Inflammatory macrophage treated with lipopolysaccharide for 1 hour (primary cell): ENCODE measurements at regions not wholly inside any gene's neighbourhood (a gene's known extent, or its start where the extent isn't known, plus 50 kb on each side); places are given as distances from the start of the nearest gene placed in this dataset.
"Not testable (repeated sequence)": the region's sequence is repeated elsewhere in the genome, so short reads cannot be mapped to it uniquely, and the experiment has no call there.

ENCODE experiments used
- DNase-seq, 2 donors: peaks; one replicate each; pipeline ENCODE4 v3.0.0-alpha.2; 2020 to 2022

DNA sequence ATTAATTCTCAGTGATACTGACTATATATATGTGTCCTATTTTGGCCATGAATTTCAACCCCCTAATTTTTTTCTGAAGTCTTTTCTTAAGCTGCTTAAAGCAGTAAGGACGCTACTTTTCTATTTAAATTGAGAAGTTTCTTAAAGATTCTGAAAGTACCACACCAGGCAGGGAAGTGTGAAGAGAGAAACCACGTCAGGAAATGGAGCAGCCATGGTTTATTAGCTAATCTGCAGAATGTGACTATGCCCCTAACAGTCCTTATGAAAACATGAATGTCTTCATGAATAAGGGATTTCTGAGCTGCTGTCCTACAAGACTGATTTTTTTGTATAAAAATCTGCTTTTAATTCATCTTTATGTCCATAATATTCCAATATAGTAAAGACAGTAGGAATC is 1724.3 kb upstream of the C9orf72 start:
- DNase-seq = no peak

DNA sequence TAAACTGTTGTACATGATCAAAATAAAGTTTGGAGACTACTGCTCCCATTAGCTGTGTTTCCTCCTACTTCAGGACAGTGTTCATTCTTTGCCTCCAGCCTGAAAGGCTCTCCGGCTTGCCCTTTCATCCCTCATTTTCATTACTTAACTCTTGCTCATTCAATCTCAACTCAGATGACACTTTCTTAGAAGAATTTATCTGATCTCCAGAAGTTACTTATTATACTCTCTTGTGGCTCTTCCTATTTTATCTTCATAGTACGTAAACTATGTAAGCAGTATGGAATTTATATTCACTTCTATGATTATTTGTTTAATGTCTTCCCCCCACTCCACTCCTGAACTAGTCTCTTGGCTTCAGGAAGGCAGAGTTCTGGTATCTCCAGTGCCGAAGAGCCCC is 1737.9 kb upstream of the C9orf72 start:
- DNase-seq = no peak

DNA sequence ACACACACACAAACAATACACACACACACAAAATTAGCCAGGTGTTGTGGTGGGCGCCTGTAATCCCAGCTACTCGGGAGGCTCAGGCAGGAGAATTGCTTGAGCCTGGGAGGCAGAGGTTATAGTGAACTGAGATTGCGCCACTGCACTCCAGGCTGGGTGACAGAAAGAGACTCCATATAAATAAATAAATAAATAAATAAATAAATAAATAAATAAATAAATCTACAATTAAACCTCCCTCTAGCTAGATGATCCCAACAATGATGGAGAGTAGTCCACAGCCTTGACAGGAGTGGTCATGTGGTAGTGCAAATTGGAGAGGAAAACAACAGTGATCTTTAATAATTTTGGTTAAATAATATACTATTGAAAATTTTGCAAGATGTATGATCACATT is 1739.0 kb upstream of the C9orf72 start:
- DNase-seq = no peak

DNA sequence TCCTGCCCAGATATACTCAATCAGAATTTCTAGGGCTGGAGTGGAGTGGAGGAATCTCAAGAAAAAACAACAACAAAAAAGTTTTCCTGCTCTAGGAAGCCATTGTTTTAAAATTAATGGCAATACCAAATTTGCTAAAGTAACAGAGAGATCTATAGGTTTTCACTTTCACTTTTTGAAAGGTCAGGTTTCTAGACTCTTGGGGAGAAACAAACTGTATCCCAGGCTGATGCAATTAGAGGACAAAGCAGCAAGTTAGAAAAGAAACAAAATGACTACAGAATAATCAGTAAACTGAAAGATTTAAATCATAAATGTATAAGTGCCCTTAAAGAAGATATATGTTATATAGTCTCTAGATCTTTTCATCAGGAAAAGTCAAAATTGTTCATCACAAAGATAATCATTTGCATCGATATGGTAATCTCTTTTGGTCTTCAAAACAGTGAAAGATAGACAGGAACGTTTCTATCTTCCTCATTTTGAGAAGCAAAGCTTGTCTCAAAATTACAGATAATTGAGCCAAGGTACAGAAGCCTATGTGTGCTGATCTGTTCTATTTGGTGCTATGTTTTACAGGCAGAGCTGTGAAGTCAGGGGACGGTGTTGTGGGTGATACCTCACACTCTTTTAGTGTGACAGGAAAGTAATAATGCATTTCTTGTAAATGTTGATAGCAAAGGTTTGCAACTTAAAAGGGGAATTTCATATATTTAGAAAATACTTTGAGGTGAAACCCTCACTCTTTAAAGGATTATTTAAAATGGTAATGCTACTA is 1746.6 kb upstream of the C9orf72 start:
- no peak for DNase-seq

DNA sequence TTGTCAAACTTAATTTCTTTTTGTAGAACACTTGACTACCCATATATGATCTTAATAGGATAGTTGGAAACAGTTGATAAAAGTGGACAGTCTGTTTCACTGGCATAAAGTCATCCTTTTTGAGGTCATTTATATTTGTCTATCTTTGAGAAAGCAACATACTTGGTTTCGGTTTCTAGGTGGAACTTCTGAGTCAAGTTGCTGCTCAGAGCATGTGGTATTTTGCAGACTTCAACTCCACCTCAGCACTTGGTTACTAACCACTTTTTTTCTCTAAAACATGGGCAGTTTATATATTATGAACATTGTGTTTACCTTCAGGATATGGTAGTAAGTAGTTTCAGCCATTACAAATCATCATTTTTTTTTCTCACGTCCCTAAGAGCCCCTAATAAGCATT is 1749.0 kb upstream of the C9orf72 start:
- DNase-seq = no peak

DNA sequence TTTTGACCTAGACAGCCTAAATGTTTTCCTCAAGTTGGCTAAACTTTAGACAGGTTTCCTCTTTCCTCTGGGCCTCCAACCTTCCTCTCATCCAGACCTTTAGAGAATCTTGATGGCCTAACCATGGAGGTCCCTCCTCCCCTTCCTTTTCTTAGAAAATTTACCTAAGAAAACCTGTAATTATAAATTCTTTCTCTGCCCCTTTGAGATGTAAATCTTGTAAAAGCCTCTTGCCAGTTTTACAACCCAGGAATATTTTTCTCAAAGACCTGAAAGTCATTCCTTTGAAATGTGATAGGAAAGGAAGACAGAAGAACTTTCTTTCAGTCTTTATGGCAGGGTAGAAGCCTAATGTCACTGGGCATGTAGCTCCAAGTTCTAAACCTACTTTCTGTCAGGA is 1752.6 kb upstream of the C9orf72 start:
- DNase-seq = no peak

DNA sequence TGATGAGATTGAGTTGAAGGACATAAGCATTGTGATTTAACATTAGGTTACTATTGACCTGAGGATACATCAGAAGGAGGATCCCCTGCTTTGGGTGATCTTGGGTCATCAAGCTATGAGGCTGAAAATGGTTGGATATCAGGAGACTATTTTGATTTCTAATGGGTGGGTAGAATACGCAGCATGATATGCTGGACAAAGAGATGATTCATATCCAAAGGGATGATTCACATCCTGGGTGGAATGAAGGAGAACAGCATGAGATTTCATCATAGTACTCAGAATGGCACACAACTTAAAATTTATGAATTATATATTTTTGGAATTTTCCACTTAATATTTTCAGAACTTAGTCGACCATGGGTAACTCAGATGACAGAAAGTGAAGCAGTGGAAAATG is 1759.5 kb upstream of the C9orf72 start:
- no peak for DNase-seq

DNA sequence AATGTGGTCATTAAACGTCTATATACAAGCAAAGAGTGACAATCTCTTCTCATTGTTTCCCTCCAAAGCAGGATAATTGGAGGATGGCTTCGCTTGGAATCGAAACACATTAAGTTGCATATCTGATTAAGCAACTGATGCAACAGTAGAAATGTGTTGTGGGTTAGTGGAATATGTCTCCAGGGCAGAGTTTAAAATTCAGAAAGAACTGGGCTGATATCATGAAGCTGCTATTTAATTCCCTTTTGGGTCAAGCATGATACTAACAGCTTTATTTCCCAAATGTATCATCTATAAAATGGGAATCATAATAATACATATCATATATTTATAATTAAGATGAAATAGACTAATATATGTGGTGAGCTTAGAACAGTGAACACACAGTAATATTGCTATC is 1763.0 kb upstream of the C9orf72 start:
- DNase-seq = no peak

DNA sequence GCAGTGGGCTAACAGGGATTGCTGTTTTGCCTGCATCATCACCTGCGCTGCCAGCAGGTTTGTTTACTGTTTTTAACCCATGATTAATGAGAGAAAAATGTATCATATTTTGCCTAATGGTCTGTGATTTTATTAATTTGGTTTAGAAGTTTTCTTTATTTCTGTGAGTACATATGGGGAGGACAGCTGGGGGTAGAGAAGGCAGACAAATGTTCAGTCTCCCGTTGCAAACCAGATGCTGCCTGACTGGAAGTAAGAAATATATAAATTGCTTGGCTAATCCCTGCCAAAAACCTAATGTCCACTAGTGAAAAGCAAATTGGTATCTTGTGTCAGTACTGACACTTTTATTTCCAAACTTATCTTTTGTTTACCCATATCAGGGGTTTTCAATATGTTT is 1766.1 kb upstream of the C9orf72 start:
- DNase-seq = no peak

DNA sequence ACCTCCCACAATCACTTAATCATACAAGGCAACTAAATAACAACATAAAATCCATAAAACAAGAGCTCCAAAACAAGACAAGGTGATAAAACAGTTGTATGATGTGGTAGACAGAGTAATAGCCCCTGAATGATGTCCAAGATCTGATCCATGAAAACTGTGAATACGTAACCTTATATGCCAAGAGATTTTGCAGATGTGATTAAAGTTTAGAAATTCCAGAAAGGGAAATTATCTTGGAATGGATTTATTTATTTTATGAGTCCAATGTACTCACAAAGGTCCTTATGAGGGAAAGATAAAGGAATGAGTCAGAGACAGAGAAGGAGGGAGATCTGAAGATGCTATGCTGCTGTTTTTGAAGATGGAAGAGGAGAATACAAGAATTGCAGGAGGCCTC is 1775.7 kb upstream of the C9orf72 start:
- DNase-seq = no peak

DNA sequence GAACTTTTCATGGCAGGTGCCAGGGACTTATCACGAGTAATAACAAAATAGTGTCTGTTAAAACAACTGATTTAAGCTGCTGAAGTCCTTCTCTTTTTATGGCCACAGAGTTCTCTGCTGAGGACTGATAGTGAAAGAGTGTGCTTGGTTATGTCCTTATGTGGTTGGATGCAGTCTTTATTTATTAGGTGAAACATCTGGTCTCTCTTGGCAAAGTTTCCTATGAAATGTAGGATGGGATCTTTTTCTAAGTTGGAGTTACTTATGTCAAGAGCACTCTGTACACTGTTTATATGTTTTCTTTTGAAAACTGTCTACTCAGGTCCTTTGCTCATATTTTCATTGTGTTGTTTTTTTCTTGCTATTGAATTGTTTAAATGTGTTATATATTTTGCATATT is 1816.1 kb upstream of the C9orf72 start:
- no peak for DNase-seq

DNA sequence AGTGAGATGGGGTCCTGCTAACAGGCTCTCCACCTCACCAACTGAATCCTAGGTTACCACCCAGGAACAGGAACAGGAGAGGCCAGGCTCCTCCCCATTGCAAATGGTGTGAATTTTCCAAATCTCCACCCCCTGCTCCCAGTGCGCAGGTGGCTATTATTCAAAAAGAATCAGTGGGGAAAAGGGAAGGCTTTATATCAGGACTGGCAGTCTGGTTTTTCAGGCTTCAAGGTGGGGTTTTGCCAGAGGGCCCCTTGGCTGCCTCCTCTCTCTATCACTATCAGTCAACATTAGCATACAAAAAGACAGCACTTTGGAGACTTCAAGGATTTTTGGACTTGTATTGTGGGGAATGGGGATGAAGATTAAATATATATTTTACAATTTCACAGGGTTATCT is 1817.6 kb upstream of the C9orf72 start:
- no peak for DNase-seq

DNA sequence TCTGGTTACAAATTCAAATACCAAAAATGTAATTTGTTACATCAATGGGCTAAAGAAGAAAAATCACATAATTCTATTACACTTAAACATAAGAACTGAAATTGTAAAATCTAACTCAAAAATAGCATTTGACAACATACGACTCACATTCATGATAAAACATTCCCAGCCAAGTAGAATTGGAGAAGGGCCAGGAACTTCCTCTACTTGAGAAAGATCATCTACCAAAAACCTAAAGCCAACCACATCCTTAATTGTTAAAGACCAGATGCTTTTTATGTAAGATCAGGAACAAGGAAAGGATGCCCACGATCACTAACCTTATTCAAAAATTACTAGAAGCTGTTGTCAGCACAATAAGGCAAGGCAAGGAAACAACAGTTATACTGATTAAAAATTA is 1819.8 kb upstream of the C9orf72 start:
- DNase-seq = no peak

DNA sequence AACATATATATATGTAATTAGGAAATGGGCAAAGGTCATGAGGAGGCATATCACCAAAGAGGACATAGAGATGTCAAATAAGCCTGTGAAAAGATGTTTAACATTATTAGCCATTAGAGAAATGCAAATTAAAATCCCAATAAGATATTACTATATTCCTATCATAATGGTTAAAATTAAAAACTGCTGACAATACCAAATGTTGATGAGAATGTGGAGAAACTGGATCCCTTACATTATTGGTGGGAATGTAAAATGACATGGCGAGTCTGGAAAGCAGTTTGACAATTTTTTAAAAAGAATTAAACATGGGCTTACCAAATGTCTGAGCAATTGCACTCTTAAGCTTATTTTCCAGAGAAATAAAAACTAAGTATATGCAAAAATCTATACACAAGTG is 1821.6 kb upstream of the C9orf72 start:
- DNase-seq = no peak

DNA sequence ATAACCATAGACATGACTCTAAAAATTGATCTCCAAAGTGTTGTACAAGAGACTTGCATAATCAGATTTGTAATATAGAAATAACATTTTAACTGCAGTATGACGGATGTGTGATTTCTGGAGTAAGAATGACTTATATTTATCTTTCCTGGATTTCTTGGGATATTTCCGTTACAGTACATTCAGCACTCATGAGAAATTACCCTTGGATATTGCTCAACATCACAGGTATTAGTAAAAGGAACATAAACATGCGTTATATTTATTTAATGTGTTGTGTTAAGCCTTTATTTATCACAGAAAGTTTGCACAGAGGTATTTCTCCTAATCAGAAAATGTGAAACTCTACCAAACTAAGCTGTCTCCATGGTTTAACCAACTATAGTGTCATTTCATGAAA is 1823.9 kb upstream of the C9orf72 start:
- no peak for DNase-seq

DNA sequence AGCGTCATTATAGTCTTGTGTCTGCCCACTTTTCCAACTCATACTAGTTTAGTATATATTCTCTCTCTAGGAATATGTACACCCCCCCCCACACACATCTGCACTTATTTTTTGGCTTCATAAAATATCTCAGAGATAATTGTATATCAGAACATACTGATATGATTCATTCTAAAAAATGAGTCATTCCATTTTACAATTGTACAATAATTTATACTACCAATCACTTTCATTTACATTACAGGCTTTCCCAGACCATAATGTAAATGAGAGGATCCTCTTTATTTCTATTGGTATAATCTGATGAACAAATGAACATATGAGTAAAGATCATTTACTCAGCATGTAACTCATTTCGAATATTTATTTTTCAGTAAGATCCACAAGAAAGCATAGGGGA is 1842.9 kb upstream of the C9orf72 start:
- DNase-seq = no peak

DNA sequence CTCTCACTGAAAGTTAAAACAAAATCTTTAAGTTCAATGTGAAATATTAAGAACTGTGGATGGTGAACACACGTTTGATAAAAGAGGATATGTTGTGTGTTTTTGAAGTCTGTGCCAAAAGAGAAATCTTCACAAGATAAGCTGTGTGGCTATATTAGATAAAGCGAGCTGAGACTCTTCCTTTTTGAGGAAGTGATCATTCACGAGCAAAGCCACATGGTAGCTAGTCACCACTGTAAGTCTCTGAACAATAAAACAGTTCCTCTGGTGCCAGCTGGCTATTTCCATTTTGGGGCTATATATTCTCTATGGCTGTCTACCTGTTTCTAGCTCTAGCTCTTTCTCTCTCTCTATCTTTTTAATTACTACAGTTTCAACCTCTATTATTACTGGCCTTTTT is 1849.2 kb upstream of the C9orf72 start:
- DNase-seq = no peak

DNA sequence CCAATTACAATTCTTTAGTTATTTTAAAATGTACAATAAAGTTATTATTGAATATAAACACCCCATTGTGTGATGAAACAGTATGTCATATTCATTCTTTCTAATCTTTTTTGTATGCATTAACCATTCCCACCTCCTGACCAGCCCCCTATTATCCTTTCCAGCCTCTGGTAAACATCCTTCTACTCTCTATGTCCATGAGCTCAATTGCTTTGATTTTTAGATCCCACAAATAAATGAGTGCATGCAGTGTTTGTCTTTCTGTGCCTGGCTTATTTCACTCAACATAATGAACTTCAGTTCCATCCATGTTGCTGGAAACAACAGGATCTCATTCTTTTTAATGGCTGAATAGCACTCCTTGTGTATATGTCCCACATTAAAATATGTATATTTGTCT is 1858.9 kb upstream of the C9orf72 start:
- no peak for DNase-seq

DNA sequence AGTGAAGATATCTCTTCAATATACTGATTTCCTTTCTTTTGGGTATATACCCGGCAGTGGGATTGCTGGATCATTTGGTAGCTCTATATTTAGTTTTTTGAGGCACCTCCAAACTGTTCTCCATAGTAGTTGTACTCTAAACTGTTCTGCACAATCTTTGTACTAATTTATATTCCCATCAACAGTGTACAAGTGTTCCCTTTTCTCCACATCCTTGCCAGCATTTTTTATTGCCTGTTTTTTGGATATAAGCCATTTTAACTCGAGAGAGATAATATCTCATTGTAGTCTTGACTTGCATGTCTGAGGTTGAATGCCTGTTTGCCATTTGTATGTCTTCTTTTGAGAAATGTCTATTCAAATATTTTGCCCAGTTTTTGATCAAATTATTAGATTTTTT is 1859.4 kb upstream of the C9orf72 start:
- DNase-seq = not testable (repeated sequence)

DNA sequence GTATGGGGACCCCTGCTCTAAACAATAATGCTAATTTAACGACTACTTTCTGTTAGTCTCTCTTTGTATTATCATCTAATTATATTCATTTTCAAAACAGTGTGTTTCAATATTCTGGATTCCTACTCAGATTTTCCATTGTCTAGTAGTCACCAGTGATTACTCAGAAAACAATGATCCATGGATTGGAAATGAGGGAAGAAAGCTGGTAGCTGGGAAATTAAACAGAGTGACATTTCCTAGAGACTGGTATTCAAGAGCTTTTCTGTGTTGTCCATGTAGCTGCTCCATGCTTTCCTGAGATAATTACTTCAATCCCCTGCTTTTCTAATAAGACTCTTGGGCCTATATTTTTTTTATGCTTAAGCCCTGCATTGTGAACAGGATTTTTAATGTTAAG is 1862.1 kb upstream of the C9orf72 start:
- no peak for DNase-seq

DNA sequence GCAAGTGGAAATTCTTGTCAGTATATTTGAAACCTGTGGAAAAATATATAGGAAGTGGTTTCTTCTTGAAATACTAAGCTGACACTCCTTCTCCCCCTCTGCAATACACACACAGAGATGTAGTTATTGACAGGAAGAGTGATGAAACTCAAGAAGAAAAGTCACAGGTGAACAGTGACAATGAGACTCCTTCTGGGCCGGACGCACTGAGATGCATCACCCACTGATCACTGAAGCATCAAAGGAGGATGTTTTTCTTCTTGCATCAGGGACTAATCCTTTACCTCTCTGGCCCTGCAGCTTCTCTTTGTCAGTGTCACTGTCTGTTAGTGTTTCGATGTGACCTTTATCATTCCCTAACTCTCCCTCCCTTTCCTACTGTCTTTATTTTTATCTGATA is 1864.2 kb upstream of the C9orf72 start:
- DNase-seq = no peak

DNA sequence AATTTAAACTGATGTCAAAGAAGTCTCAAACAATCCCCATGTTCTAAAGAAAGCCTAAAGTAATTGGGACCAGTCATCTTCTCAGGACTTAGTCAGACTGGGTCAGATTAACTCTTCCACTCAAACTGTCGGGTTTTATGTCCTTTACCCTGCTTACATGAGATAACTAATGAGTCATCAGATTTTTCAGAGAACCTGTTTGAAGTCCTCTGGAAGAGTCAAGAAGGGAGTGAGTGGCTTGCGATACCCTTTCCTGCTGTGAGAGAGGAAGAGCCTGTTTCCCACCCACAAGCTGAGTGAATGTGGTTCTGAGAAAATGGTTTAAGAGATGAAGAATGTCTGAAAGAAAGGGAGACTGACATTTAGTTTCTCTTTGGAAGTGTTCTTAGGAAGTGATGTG is 1866.7 kb upstream of the C9orf72 start:
- no peak for DNase-seq

DNA sequence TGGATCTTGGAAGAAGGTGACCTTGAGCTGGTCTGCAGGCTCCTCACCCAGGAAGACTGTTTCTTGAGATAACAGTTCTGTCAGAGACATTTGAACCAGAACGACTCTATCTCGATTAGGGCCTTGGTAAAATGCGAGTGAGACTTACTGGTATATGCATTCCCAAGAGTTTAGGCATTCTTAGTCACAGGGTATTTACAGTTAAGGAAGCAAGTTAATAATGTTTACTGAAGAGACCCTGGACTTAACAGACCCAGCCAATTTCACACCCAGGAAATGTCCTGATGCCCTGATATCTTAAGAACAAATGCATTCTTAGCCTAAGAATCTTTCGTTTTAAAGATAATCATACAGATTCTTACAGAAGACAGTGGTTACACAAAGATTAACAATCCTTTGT is 1867.2 kb upstream of the C9orf72 start:
- DNase-seq = no peak

DNA sequence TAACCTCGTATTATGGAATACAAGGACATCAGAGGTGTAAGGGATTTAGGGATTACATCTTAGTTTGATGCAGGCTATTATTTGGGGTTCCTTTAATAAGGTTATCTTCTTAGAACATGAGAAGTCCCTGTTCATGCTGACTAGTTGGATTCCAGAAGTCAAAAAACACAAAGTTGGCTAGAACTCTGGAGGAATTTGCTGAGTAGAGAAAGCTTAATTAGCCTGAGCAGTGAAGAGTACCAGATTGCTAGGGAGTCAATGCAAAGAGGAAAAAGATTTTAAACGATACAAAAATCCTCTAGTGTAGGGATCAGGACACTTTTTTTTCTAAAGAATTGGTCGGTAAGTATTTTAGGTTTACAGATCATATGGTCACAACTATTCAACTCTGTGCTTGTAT is 1872.5 kb upstream of the C9orf72 start:
- DNase-seq = no peak

DNA sequence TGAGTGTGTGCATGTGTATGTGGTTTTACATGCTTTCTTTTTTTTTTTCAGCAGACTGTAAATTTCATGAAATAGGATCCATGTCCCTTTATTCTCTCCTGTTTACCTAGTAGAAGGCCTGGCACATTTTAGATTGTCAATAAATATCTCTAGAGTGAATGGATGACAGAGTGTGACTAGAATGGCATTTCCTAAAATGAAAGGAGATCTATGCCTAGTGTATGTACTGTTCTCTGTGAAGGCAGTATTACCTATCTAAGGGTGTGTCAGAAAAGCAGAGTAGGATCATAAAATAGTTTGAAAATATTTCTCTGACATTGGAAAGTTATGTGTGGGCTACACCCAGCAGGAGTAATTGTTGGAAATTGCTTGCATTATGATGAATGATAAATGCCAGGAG is 1876.0 kb upstream of the C9orf72 start:
- no peak for DNase-seq
